ENCODE measurements at regions not wholly inside any gene's neighbourhood (a gene's known extent, or its start where the extent isn't known, plus 50 kb on each side); places are given as distances from the start of the nearest gene placed in this dataset.

DNA sequence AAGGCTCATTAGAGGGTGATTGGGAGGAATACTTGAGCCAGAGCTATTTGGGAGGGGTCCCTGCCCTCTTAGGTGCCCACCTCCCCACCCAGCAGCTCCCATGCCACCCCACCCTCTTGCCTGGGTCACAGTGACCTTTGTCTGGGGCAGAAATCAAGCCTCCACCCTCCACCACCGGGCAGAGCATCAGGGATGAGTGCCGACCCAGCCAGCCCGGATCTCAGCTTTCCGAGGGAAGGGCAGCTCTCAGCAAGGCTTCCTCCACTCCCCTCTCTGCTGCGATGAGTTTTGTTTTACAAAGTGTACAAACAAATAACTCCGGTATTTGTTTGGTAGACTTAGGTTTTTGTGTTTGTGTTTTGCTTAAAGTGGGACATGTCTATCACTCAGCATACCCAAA lies 136.7 kb upstream of the CST7 start:
- H3K36me3 ChIP-seq, result no peaks in the 10 kb centered on the region
- no peaks in the 10 kb centered on the region for H3K4me1 ChIP-seq (ENCODE audit: insufficient read depth)
- no peak overlapping the region for H3K27ac ChIP-seq
- intact Hi-C loops (cut with DNase I), result no loop called here
- no peaks in the 10 kb centered on the region for H3K27me3 ChIP-seq
- DNase-seq, result no peak
- TF ChIP-seq POLR2A (IDR thresholded peaks at IDR 0.05) (no peak), EP300 (IDR thresholded peaks at IDR 0.05) (no peak)
- TF ChIP-seq, protein P1, sequence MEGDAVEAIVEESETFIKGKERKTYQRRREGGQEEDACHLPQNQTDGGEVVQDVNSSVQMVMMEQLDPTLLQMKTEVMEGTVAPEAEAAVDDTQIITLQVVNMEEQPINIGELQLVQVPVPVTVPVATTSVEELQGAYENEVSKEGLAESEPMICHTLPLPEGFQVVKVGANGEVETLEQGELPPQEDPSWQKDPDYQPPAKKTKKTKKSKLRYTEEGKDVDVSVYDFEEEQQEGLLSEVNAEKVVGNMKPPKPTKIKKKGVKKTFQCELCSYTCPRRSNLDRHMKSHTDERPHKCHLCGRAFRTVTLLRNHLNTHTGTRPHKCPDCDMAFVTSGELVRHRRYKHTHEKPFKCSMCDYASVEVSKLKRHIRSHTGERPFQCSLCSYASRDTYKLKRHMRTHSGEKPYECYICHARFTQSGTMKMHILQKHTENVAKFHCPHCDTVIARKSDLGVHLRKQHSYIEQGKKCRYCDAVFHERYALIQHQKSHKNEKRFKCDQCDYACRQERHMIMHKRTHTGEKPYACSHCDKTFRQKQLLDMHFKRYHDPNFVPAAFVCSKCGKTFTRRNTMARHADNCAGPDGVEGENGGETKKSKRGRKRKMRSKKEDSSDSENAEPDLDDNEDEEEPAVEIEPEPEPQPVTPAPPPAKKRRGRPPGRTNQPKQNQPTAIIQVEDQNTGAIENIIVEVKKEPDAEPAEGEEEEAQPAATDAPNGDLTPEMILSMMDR (IDR thresholded peaks at IDR 0.05), result no peak
- no peak overlapping the region for H3K4me3 ChIP-seq
- WGBS, 3 donors, result 38 to 57% (median 44%) methylated on average over 6 of the region's 6 CpGs
- H3K9me3 ChIP-seq, result no peaks in the 10 kb centered on the region

DNA sequence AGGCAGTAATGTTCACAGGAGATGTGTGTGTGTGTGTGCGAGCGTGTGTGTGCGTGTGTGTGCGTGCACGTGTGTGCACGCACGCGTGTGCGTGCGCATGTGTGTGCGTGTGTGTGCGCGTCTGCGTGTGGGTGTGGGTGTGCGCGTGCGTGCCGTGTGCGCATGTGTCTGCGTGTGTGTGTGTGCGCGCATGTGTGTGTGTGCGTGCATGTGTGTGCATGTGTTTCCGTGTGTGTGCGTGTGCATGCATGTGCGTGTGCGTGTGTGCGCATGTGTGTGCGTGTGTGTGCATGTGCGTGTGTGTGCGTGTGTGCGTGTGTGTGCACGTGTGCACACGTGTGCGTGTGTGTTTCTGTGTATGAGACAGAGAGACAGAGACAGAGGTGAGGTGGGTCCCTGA lies 136.0 kb upstream of the CST7 start:
- no peaks in the 10 kb centered on the region for H3K36me3 ChIP-seq
- no peaks in the 10 kb centered on the region for H3K9me3 ChIP-seq
- H3K4me1 ChIP-seq (ENCODE audit: insufficient read depth), result no peaks in the 10 kb centered on the region
- no peaks in the 10 kb centered on the region for H3K27me3 ChIP-seq
- no peak overlapping the region for H3K4me3 ChIP-seq
- 84 to 91% (median 85%) methylated on average over 35 of the region's 35 CpGs for whole genome bisulfite sequencing, 3 donors
- no peak for DNase-seq
- no peak overlapping the region for H3K27ac ChIP-seq
- no peak for TF ChIP-seq POLR2A (IDR thresholded peaks at IDR 0.05)
- TF ChIP-seq, protein P1 (IDR thresholded peaks at IDR 0.05), result no peak
- no peak for TF ChIP-seq EP300 (IDR thresholded peaks at IDR 0.05)
- intact Hi-C loops (cut with DNase I), result no loop called here

DNA sequence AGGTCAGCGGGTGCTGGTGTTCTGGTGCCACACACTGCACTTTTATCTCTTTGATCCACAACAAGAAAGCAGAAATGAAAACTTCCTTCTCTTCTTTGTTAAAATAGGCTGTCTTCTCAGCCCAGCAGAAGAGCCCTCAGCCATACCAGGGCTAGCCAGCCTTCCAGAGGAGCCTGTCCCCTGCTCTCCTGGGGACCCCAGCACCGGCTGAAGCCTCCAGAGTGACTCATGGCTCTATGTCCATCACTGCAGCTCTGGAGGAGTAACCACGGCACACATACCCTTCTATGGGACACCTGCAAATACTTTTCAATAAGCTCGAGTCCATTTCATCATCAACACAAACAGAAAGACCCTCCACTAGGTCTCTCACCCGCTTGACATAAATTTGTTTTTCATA lies 135.6 kb upstream of the CST7 start:
- no peaks in the 10 kb centered on the region for H3K9me3 ChIP-seq
- no peaks in the 10 kb centered on the region for H3K27me3 ChIP-seq
- no peak overlapping the region for H3K4me3 ChIP-seq
- no peak for DNase-seq
- no peak overlapping the region for H3K27ac ChIP-seq
- H3K4me1 ChIP-seq (ENCODE audit: insufficient read depth), result no peaks in the 10 kb centered on the region
- TF ChIP-seq, protein P1 (IDR thresholded peaks at IDR 0.05), result no peak
- TF ChIP-seq POLR2A (IDR thresholded peaks at IDR 0.05), result no peak
- H3K36me3 ChIP-seq, result no peaks in the 10 kb centered on the region
- WGBS, 3 donors, result 72 to 79% (median 74%) methylated on average over 5 of the region's 5 CpGs
- intact Hi-C loops (cut with DNase I), result no loop called here

DNA sequence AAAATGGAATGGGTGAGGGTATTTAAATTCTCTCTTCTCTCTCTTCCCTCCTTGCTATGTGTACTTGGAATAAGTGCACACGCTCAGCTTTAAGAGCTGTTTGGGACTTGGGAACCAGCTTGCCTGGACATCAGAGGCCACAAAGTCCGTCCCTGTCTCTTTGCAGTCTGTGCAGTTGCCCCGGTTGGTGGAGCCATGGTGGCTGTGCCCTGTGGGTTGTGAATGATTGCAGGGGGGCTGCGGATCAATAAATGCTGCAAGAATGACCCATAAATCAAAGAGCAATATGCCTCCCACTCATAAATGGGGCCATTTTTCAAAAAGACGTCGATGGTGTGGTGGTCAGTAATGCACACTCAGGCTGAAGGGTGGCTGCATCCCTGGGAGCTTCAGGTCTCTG lies 135.1 kb upstream of the CST7 start:
- no peaks in the 10 kb centered on the region for H3K36me3 ChIP-seq
- no peaks in the 10 kb centered on the region for H3K27me3 ChIP-seq
- whole genome bisulfite sequencing, 3 donors, result 69 to 78% (median 74%) methylated on average over 6 of the region's 6 CpGs
- H3K4me1 ChIP-seq (ENCODE audit: insufficient read depth), result no peaks in the 10 kb centered on the region
- DNase-seq, result no peak
- intact Hi-C loops (cut with DNase I), result no loop called here
- TF ChIP-seq EP300 (IDR thresholded peaks at IDR 0.05) (no peak), POLR2A (IDR thresholded peaks at IDR 0.05) (no peak)
- TF ChIP-seq, protein P1 (IDR thresholded peaks at IDR 0.05), result no peak
- H3K4me3 ChIP-seq, result no peak overlapping the region
- H3K27ac ChIP-seq, result no peak overlapping the region
- H3K9me3 ChIP-seq, result no peaks in the 10 kb centered on the region

All from ovary (tissue), 7 donors.